DMS 273 (cell line): ENCODE measurements at regions not wholly inside any gene's neighbourhood (a gene's known extent, or its start where the extent isn't known, plus 50 kb on each side); places are given as distances from the start of the nearest gene placed in this dataset.

Source experiments
- DNase-seq: peaks from one replicate; lab custom pipeline; 2025; ENCODE audit not compliant: unreplicated experiment; lab: John Stamatoyannopoulos, UW

DNA sequence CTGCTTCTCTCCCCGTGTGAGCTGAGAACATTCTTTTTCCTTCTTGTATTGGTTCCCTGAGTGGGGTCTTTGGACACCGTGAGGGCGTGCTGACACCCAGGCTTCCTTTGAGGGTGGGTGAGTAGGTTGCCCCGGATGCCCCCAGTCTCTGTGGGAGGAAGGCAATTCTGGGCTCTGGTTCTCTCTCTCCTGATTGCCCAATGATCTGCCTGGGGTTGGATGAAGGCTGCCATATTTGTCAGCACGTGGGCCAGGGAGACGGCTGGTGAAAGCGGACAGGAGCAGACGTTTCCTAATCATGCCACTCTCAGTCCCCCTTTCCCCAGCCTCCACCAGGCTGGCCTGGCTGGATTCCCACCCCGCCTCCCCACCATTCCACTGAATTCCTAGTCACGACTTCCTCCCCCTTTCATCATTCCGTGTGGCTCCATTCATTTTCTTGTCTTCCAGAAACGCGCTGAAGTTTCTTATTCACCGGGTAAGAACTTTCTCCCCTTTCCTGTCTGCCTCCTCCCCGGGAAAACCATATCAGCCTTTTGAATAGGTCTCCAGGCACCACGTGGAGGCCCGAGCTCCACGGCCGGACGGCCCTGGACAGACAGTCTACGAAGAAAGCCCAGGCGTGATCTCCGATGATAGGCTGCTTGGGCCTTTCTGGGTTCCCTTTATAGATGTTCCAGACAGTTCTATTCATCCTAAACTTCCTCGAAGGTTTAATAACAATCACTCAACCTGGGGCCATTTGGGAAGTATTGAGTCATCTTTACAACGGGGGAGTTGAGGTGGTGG lies 98.7 kb upstream of the NPTX2 start:
- DNase-seq, result no peak

DNA sequence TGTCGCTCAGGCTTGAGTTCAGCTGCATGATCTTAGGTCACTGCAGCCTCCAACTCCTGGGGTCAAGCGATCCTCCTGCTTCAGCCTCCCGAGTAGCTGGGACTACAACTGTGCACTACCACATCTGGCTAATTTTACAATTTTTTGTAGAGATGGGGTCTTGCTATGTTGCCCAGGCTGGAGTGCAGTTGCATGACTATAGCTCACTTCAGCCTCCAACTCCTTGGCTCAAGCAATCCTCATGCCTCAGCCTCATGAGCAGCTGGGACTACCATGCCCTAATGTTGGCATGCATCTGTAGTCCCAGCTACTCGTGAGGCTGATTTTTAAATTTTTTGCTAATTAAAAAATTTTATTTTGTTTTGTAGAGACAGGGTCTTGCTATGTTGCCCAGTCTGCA lies 101.9 kb upstream of the NPTX2 start:
- DNase-seq, result no peak

DNA sequence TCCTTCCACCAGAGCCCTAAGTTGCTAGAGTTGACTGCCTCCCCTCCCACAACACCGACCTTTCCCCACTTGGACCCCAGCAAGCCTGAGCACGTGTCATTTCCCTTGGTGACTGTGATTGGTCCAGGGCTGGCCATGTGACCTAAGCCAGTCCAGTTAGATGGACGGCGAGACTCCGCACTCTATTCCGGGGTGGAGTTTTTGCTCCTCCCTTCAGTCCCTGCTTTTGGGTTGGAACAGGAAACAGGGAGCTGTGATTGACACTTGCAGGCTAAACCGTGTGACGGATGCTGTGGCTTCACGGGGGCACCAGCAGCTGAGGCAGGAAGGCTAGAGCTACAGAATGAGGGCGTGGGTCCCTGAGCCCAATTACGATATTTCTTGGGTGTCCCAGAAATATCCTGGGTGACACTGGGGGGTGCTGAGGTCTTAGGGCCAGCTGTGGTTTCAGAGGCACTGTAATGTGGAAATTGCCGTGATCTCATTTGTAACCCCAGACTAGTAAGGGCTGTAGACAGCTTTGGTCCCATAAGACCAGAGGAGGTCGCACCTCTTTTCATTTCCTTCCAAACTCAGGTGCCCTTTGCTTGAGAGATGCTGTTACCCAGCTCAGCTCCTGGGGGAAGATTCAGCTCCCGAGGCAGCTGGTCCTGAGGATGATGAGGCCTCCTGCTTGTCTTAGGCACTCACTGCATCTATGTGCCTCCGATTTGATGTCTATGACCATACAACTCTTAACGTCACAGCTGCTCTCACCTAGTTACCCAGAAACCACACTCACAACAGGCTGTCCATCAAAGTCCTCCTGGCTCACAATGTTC lies 102.7 kb upstream of the NPTX2 start:
- no peak for DNase-seq

DNA sequence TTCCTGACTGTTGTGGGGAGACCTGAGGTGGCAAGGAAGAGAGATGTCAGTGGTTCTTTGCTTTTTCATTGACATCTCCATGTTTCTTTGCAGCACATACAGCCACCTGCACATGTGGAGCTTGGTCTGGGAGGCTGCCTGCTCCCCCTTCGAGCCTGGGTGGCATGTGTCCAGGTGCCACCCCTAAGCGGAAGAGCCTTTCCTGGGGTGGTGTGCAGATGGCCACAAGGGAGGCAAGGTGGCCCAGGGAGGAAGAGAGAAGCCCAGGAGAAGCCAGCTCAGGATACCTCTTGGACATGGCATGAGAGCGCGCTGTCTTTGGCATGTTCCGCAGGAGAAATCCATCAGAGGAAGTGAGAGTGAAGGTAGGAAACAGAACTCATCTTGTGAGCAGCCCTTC lies 105.9 kb upstream of the NPTX2 start:
- no peak for DNase-seq

DNA sequence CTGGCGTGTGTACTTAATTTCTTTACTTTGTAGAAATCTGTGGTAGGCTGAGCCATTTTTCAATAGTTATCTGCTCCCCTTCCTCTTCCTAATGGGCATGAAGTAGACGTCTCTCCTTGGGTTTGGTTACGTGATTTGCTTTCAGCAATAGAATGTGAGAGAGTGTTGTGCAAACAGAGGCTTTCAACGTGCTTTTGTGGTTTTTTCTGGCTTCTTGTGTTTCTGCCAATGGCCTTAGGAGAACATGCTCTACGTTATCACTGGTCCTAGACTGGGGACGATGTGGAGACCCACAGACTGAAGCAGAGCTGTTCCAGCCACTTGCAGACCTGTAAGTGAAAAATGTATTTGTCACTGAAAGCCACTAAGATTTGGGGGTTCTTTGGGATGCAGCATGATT lies 107.2 kb upstream of the NPTX2 start:
- DNase-seq, result no peak

DNA sequence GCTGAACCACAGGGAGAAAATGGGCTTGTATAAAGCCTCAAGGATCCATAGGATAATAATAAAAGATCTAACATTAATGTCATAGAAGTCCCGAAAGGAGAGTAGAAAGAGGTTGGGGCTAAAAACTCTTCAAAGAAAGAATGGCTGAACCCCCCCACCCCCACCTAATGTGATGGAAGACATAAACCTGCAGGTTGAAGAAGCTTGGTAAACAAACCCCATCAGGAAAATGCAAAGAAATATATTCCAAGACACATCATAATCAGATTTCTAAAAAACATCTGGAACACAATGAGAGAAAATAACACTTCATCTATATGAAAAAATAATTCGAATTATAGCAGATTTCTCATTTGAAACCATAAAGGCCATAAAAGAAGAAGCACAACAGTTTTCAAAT lies 105.6 kb upstream of the BAIAP2L1 start:
- DNase-seq, result no peak

DNA sequence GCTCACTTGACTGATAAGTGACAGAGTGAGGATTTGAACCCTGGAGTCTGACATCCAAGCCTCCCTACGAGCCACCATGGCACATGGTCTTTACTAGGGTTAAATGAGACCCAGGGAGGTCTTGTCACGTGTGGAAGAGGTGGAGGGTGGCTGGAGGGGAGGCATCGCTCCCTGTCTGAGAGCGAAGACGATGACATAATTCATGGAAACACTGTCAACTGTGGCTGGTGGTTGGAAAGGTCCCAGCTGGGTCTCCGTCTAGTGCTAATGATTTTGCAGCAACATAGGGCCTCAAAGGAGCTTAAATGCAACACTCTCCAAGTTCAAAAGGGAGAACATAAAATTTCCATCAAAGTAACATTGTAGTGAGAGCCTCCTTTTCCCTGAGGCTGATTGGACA lies 99.9 kb upstream of the BAIAP2L1 start:
- no peak for DNase-seq

DNA sequence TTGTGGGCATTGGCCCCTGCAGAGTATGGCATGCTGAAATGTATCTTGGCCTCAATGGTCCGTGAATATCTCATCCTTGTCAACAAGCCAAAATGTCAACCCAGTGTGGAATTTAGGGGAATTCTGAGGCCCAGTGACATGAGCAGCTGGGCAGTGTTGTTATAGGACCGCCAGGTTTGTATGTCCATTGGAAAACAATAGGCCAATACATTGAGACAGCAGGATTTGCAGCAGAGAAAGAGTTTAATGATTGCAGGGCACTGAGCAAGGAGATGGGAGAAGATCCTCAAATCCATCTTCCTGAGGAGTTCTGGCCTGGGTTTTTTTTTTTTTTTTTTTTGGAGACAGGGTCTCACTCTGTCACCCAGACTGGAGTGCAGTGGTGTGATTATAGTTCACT lies 95.7 kb upstream of the BAIAP2L1 start:
- DNase-seq, result no peak

DNA sequence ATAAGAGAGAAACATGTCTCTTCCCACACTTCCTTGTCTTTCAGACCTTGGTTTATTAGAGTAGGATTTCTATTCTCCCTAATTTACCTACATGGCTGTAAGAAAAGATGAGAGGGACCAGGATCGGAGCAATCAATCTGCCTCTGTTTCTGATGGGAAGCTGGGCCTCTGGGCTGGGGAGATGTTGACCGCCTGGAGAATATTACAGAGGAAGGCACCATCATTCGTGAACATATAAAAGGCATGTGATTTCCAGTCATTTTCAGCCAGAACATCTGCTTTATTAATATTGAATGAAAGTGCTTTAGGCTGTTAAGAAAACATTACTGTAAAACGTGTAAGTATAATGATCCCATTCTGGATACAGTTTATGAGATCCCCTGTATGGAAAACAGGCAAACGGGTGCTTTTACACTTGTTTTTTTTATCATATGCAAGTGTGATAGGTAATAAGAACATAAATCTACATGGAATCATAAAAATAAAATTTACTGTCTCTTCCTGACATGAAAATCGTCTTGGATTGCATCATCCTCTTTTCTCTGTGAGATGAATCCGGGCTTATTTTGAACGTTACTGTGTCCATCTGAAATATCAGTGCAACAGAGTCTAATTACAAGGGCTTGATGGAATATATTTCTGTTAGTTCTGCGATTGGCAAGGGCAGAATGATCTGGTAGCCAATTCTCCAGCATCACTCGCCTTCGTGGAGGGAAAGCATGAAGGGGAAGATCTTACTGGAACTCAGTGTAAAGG lies 94.5 kb upstream of the BAIAP2L1 start:
- DNase-seq, result no peak

DNA sequence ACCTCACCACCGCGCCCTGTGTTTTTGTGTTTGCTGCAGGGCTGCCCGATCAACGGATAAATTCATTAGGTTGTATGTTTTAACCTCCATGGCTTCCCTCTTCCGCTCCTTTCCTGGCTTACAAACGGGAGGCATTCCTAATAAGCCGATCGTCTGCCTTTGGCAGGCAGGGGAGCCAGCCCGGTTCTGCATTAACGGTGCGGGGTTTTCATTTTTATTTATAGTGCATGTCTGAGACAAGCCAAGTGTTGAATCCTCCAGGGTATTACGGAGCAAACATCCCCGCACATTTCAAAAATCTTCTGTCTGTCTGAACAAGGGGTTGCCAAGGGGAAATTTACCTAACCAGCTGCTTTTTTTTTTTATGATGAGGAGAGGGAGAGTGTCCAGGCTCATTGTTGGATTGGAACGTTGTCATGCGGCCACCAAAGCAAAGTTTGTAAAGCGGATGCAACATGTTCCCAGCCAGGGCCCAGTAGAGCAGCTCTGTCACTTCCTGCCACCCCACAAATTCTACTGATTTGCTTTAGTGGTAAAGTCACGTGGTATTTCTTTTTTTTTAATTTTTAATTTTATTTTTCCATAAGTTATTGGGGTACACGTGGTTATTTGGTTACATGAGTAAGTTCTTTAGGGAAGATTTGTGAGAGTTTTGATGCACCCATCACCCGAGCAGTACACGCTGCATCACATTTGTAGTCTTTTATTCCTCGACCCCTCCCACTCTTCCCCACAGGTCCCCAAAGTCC lies 92.3 kb upstream of the BAIAP2L1 start:
- DNase-seq, result peak; percentile 28

DNA sequence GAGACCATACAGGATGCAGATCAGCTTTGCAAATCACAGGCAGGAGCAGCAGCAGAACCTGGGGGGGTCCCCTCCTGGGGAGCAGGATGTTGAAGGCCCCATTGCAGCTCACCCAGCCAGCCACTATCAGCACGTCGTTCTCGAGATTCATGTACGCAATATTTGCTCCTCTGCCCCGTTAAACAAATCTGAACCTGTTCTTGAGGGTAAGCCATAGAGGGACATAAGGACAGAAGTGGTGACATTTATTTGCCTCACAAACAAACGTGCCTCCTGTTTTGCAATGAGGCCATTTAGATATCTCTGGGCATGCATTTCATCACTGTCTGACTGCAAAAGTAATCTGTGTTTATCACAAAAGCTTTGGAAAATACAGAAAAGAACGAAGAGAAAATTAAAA lies 87.3 kb upstream of the BAIAP2L1 start:
- no peak for DNase-seq

DNA sequence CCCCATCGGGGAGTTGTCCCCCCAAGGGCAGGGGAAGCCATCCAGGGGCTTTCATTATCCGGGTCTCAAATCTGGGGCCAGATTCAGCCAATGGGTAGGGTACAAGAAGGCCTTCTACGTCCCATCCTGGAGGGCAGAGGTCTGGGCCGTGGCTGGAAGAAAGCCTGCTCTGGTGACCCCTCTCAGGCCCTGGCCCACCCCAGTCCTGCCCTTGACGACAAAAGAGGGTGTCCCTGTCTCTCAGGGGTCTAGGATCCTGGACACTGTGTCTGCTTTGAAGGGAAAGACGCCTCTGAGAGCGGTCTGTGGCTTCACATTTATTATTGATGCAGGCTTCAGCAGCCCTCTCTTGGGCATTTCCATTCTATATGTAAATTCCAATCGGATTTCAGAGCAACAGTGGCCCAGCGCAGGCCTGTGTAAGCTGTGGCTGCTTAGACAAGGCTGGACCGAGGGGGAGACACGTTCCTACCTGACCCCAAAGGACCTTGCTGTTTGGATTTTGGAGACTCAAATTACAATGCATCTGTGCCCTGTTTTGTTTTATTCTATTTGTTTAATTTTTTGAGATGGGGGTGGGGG lies 83.2 kb upstream of the BAIAP2L1 start:
- no peak for DNase-seq

DNA sequence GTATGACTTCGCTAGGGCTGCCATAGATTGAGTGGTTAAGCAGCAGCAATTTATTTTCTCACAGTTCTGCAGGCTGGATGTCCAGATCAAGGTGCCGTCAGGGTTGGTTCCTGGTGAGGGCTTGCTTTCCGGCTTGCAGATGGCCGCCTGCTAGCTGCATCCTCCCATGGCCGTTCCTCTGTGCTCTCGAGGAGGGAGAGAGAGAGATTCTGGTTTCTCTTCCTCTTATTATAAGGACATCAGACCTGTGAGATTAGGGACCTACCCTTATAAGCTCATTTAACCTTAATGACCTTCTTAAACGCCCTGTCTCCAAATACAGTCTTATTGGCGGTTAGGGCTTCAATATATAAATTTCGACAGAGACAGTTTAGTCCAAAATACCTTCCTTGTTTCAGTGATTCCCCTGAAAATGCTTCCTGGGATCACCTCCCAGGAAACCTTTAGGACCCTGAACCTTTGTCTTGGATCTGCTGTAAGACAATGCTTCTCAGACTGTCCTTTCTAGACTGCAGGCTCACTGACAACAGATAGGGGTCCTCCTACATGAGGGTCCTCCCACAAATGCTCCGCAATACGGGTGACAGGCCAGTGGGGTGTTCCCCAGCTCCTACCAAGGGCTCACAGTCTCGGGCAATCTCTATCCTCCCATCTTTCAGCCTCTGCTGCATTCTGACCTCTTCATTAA lies 82.5 kb upstream of the BAIAP2L1 start:
- DNase-seq, result no peak

DNA sequence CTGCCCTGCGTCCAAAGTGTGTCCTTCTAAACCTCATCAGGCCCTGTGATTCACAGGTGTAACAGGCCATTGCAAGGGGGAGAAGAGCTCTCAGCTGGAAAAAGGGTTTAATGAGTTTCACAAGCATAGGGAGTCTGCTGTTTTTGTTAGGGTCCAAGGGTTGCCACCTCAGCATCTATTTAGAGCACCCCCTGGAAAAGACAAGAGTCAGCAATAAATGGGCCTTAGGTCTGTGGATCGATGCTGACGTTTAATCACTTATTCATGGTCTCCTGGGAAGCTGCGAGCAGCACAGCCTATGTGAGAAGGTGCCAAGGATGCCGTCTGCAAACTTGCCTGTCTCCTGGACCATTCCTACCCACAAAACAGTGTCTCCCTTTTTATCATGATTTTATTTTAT lies 78.4 kb upstream of the BAIAP2L1 start:
- no peak for DNase-seq

DNA sequence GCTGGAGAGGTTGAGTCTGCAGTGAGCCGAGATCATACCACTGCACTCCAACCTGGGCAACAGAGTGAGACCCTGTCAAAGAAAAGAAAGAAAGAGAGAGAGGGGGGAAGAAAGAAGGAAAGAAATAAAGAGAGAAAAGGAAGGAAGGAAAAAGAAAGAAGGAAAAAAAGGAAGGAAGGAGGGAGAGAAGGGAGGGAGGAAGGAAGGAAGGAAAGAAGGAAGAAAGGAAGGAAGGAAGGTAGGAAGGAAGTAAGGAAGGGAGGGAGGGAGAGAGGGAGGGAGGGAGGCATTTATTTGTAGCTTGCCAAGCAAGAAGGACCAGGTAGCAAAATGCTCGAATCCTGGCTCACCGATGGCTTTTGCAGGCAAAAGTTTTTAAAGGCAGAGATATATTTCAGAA lies 74.5 kb upstream of the BAIAP2L1 start:
- no peak for DNase-seq

DNA sequence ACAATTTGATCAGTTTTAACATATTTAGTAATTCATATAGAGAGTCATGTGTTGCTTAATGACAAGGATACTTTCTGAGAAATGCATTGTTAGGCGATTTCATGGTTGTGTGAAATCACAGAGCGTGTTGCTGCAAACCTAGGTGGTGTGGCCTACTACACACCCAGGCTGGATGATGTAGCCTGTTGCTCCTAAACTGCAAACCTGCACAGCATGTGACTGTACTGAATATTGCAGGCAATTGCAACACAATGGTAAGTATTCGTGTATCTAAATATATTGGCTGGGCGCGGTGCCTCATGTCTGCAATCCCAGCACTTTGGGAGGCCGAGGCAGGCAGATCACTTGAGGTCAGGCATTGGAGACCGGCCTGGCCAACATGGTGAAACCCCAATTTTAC lies 73.7 kb upstream of the BAIAP2L1 start:
- no peak for DNase-seq

DNA sequence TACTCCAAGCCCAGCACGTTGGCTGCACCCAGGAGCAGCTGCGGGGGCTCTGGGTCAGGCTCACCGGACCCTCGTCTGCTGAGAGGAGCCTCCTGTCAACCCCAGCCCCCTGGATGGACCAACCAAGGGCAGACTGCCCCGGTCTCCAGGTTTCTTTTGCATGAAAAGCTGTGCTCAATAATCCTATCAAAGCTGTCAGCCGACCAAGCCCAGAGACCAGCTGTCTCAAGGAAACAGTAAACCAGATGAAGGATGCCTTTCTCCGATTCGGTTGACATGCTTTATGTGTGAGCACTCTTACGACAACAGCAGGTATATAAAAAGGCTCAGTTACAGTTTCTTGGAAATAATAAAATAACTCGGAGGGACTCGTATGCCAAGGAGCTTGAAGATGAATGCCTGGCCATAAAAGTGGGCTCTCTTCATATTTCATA lies 71.6 kb upstream of the BAIAP2L1 start:
- DNase-seq, result peak; percentile 77

DNA sequence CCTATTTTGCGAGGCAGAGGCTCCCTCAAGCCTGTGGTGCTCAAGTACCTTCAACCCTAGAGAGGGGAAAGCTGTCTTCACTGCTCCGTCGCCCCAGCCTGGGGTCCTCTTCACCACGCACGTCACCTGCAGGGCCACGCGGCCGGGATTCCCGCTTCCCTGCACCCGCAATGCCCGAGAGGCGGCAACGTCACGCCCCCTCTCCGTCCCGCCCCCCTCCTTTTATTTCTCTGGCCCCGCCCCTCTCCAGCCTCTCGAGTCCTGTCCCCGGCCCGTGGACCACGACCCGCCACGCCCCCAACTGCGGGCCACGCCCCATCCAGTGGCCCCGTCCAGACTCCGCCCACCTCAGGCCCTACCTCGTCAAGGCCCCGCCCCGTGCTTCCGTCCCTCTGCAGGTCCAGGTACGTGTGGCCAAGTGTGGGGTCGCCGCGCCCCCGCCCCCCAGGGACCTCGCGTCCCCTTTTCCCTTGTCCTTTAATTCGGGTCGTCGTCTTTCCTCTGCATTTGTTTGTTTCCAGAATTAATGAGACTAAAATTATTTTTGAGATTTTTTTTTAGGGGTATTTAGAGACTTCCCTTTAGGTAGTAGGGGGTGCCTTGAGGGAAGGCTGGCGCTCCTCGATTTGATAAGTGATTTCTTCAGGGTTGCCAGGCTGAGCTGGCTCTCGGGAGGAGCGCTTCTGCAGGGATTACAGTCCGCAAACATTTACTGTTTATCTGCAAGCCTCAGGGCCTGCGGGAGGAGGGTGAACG lies 69.8 kb upstream of the BAIAP2L1 start:
- DNase-seq, result no peak

DNA sequence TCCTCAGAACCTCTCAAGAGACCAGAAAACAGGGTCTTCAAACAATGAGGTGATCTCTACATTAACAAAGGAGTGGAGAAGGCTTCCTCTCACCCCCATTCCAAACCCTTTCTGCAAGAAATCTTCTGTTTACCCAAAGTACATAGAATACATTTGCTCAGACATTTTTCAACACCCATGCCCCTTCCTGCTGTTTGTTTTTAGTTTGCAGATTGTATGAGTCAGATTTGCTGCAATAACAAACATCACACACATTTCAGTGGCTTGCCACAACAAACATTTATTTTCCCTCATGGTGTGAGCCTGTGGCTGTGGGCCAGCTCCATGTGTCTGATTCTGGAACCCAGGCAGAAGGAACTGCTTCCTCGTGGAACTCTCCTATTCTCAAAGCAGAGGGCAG lies 68.2 kb upstream of the BAIAP2L1 start:
- no peak for DNase-seq
